ENCODE measurements at regions not wholly inside any gene's neighbourhood (a gene's known extent, or its start where the extent isn't known, plus 50 kb on each side); places are given as distances from the start of the nearest gene placed in this dataset.
A peak's percentile ranks its signal among the peaks of the same experiment; 100 is the strongest.
"Not testable (repeated sequence)": the region's sequence is repeated elsewhere in the genome, so short reads cannot be mapped to it uniquely, and the experiment has no call there.

DNA sequence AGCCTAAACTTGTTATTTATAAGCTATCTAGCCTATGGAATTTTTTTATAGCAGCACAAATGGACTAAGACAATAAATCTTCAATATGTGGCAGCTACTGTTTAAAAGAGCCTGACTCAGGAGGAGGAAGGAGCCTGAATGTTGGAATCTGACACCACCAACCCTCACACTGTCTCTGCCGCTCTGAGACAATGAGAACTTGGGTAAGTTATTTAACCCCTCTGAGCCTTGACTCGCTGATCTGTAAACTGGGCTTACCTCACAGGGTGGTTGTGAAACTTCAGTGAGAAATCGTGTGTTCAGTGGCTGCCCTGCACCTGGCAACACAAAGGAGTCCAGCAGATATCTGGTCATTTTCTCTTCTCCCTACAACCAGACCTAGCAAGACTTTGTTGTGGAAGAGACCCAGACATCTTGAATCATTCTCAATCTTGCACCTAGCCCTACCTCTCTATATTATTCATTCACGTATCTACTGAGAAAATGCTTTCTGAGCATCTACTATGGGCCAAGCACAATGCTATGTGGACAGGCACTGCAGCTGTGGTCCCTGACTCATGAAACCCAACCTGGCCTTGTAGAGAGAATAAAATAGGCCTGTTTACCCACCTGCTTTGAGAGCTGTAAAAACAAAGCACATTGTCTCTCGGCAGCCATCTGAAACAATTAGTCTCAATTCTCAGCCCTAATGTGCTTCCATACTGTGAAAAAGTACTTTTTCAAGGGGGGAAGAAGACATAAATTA lies 81.9 kb upstream of the SLC25A36 start:
- no peak for DNase-seq (ENCODE audit: extremely low read depth, low read depth, low spot score)

DNA sequence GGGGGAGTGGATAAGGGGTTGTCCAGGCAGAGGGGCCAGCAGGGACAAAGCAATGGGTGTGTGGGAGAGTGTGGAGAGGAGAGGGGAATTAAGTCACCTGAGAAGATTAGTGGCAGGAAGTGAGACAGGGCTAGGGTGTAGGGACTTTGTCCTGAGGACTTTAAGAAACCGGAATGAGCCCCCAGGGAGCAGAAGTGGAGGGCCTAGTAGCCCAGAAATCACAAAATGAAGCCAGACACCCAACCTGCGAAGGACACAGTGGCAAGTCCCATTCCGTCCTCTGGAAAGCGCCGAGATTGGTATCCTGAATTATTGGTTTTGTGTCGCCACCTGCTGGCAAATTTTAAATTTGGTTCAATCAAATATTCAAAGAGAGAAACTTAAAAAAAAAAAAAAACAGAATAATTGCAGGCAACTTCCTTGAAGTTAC lies 78.0 kb upstream of the SLC25A36 start:
- DNase-seq (ENCODE audit: extremely low read depth, low read depth, low spot score) = peak; percentile 31

DNA sequence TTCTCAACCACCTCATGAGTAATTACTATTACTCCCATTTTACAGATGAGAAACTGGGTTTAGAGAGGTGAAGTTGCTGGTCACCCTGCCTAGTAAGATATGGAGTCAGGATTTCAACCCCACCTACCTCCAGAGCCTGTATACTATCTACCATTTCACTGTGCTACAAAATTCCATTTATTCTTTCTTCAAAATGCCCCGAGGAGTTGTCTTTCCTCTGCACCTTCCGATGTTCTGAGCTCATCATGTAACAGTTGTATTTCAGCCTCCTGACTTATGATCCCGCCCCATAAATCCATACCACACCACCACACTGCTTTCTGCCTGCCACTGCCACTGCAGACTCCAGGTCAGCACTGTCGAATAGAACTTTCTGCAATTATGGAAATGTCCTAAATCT lies 71.3 kb upstream of the SLC25A36 start:
- no peak for DNase-seq (ENCODE audit: extremely low read depth, low read depth, low spot score)

GRCh38 chr3:140871022-140871421 lies 70.6 kb upstream of the SLC25A36 start:
- no peak for DNase-seq (ENCODE audit: extremely low read depth, low read depth, low spot score)

DNA sequence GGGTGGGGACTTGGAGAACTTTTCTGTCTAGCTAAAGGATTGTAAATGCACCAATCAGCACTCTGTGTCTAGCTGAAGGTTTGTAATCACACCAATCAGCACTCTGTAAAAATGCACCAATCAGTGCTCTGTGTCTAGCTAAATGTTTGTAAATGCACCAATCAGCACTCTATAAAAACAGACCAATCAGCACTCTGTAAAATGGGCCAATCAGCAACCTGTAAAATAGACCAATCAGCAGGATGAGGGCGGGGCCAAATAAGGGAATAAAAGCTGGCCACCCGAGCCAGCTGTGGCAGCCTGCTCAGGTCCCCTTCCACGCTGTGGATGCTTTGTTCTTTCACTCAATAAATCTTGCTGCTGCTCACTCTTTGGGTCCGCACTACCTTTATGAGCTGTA lies 69.5 kb upstream of the SLC25A36 start:
- not testable (repeated sequence) for DNase-seq (ENCODE audit: extremely low read depth, low read depth, low spot score)

DNA sequence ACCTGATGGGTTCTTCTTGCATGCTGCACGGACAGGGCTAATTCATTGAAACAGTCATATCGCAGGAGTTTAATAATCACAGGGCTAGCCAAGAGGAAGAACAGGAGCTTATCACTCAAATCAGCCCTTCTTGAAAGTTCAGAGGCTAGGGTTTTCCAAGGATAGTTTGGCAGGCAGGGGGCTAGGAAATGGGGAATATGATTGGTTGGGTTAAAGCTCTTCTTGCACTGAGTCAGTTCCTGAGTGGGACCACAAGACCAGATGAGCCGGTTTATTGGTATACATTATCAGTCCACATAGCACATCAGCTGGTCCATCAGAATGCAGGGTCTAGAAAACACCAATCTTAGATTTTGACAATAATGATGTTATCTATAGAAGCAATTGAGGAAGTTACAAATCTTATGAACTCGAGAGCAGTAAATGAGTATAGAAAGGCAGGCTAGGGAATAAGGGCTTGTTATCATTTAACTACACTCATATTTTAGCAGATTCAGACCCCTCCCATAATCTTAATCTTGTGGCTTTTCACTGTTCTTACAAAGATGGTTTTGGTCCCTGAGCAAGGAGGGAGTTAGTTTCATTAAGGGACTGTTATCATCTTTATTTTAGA lies 58.1 kb upstream of the SLC25A36 start:
- DNase-seq (ENCODE audit: extremely low read depth, low read depth, low spot score) = no peak

- DNase-seq (ENCODE audit: extremely low read depth, low read depth, low spot score) = not testable (repeated sequence)
Observed at GRCh38 chr3:140885697-140886096, 55.9 kb upstream of the SLC25A36 start.
